ENCODE measurements at regions not wholly inside any gene's neighbourhood (a gene's known extent, or its start where the extent isn't known, plus 50 kb on each side); places are given as distances from the start of the nearest gene placed in this dataset.

DNA sequence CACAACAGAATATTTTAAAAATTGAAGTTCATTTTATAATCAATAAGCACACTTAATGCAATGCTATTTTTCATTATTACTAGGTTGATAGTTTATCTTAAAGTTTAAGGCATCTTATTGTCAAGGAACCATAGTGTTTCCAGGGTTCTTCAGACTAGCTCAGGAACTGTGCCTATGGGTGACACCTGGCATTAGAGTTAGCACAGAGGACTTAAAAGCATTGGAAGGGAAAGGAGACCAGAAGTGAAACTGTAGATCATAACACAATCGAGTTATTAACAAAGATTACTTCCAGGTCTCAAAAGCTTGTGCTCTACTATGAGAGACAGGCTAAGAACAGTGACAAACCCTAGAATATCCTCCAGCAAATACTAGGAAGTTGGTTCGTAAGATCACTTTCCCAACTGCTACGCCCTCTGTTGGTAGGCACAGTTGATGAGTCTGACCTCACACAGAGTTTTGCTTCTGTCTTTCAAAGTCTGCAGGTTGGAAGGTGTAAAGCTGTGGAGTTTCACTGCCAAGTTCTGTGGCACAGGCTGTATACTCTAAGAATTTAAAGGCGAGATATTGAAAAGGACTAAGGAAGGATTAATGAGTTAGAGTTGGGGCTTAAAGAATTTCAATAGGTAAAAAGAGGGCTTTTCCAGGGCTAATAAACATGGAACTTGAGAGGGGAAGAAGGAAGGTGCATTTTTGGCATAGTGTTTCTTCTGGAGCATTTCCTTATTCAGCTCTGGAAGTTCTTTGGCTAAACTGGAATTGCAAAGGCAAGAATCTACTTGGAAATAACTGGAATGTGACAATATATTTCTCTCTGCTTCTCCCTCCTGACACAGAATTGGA is 531.3 kb upstream of the JAG1 start:
- TF ChIP-seq, protein P1, sequence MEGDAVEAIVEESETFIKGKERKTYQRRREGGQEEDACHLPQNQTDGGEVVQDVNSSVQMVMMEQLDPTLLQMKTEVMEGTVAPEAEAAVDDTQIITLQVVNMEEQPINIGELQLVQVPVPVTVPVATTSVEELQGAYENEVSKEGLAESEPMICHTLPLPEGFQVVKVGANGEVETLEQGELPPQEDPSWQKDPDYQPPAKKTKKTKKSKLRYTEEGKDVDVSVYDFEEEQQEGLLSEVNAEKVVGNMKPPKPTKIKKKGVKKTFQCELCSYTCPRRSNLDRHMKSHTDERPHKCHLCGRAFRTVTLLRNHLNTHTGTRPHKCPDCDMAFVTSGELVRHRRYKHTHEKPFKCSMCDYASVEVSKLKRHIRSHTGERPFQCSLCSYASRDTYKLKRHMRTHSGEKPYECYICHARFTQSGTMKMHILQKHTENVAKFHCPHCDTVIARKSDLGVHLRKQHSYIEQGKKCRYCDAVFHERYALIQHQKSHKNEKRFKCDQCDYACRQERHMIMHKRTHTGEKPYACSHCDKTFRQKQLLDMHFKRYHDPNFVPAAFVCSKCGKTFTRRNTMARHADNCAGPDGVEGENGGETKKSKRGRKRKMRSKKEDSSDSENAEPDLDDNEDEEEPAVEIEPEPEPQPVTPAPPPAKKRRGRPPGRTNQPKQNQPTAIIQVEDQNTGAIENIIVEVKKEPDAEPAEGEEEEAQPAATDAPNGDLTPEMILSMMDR (conservative IDR thresholded peaks at IDR 0.05; ENCODE audit: low read length): peak; percentile 84
- TF ChIP-seq EZH2phosphoT487 (IDR thresholded peaks at IDR 0.05; ENCODE audit: borderline replicate concordance, low read depth, low read length): no peak
